GM12865 (cell line): ENCODE measurements at regions not wholly inside any gene's neighbourhood (a gene's known extent, or its start where the extent isn't known, plus 50 kb on each side); places are given as distances from the start of the nearest gene placed in this dataset.
"Not testable (repeated sequence)": the region's sequence is repeated elsewhere in the genome, so short reads cannot be mapped to it uniquely, and the experiment has no call there.

ENCODE experiments used
- DNase-seq: peaks from one replicate; pipeline ENCODE4 v3.0.0; 2010; ENCODE audit warnings: low read depth
- H3K4me3 ChIP-seq: 2 replicates; pipeline ENCODE4 v1.5.1; 2011; ENCODE audit warnings: mild to moderate bottlenecking, low read depth, low read length, control low read depth
- CTCF ChIP-seq: IDR thresholded peaks from 2 replicates; pipeline ENCODE4 v1.5.1; 2011; ENCODE audit warnings: low read length, control low read depth, low read depth, inconsistent platforms; ENCODE audit not compliant: insufficient read depth; ENCODE audit errors: missing control alignments

GRCh38 chr11:96567176-96567575 is 177.4 kb downstream of the JRKL start:
- DNase-seq, result no peak
- H3K4me3 ChIP-seq, result no peak overlapping the region
- no peak for TF ChIP-seq CTCF

- no peak overlapping the region for H3K4me3 ChIP-seq
Observed at GRCh38 chr11:96567667-96568066, 177.9 kb downstream of the JRKL start.

GRCh38 chr11:96576383-96576782 is 186.6 kb downstream of the JRKL start:
- DNase-seq, result no peak
- TF ChIP-seq CTCF, result no peak
- no peak overlapping the region for H3K4me3 ChIP-seq

More at GRCh38 chr11:96567667-96568066, 177.9 kb downstream of the JRKL start:
- TF ChIP-seq CTCF, result no peak
- no peak for DNase-seq

GRCh38 chr11:96578379-96578778 is 188.6 kb downstream of the JRKL start:
- no peak for TF ChIP-seq CTCF
- no peak for DNase-seq
- no peak overlapping the region for H3K4me3 ChIP-seq

GRCh38 chr11:96579656-96580055 is 189.8 kb downstream of the JRKL start:
- no peak overlapping the region for H3K4me3 ChIP-seq
- TF ChIP-seq CTCF, result no peak
- no peak for DNase-seq

GRCh38 chr11:96580476-96581040 is 190.7 kb downstream of the JRKL start:
- DNase-seq, result no peak
- H3K4me3 ChIP-seq, result no peak overlapping the region
- no peak for TF ChIP-seq CTCF

- not testable (repeated sequence) for H3K4me3 ChIP-seq, DNase-seq
Observed at GRCh38 chr11:96585944-96586880, 196.4 kb downstream of the JRKL start.

- DNase-seq, H3K4me3 ChIP-seq: not testable (repeated sequence)
Observed at GRCh38 chr11:96588793-96589192, 199.0 kb downstream of the JRKL start.
